ENCODE measurements at regions not wholly inside any gene's neighbourhood (a gene's known extent, or its start where the extent isn't known, plus 50 kb on each side); places are given as distances from the start of the nearest gene placed in this dataset.

DNA sequence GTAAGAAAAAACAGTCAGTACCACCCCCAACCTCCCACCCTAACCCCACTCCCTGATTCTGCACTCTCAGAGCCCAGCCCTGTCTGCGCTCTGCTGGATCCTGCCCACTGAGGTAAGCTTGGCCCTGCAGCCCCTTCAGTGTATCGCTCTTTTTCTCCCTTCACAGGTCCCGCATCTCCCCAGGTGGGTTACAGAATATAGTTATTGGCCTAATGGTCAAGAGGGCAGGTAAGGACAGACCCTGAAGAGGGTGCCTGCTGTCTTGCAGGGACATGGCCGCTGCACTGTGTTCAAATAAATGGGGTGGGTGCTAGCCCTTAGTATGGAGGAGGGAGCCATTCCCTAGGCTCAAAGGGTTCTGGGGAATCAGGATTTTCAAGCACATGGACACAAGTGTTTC lies 135.7 kb downstream of the ADSS2 start:
- TF ChIP-seq, protein P1, sequence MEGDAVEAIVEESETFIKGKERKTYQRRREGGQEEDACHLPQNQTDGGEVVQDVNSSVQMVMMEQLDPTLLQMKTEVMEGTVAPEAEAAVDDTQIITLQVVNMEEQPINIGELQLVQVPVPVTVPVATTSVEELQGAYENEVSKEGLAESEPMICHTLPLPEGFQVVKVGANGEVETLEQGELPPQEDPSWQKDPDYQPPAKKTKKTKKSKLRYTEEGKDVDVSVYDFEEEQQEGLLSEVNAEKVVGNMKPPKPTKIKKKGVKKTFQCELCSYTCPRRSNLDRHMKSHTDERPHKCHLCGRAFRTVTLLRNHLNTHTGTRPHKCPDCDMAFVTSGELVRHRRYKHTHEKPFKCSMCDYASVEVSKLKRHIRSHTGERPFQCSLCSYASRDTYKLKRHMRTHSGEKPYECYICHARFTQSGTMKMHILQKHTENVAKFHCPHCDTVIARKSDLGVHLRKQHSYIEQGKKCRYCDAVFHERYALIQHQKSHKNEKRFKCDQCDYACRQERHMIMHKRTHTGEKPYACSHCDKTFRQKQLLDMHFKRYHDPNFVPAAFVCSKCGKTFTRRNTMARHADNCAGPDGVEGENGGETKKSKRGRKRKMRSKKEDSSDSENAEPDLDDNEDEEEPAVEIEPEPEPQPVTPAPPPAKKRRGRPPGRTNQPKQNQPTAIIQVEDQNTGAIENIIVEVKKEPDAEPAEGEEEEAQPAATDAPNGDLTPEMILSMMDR (conservative IDR thresholded peaks at IDR 0.05), result no peak
- TF ChIP-seq EZH2 (IDR thresholded peaks at IDR 0.05; ENCODE audit: low read depth), result no peak

Measured in PC-9 (cell line).